A549 (cell line): ENCODE measurements at regions not wholly inside any gene's neighbourhood (a gene's known extent, or its start where the extent isn't known, plus 50 kb on each side); places are given as distances from the start of the nearest gene placed in this dataset.

Experiments used
- ATAC-seq, 2 experiments: fragments of 200-7000 bp in 1 of 2; fragments of >200 bp in 1 of 2; cut with Nextera tagmentation in 1 of 2; cut with Tn5 transposase in 1 of 2; 3 replicates each; pipeline versions ENCODE4 v1.8.0 to v1.9.1; 2018 to 2020; ENCODE audit warnings: mild to moderate bottlenecking in 1 of 2, moderate library complexity in 1 of 2
- CTCF ChIA-PET: fragments of 300-600 bp; sonication (Branson Sonifier 250); formaldehyde crosslinking; extraction: SDS; loops from one replicate; lab custom pipeline; 2021; ENCODE audit warnings: antibody characterized with exemption, inconsistent platforms; lab: Yijun Ruan, JAX
- POLR2A ChIA-PET: fragments of 350-600 bp; formaldehyde crosslinking; extraction: SDS; loops from one replicate; lab custom pipeline; 2021; ENCODE audit warnings: antibody characterized with exemption, inconsistent platforms; lab: Yijun Ruan, JAX
- DNase-seq, 2 experiments: peaks; one replicate each; pipeline versions ENCODE4 v3.0.0 to v3.0.0-alpha.2; 2011 to 2016; ENCODE audit warnings: low read depth in 1 of 2, low spot score in 1 of 2
- FAIRE-seq: peaks from 2 replicates; lab custom pipeline; 2011; peaks lifted over from hg19 to GRCh38; lab: Jason Lieb, UNC
- H3K27ac ChIP-seq, 2 experiments: fragments of >200 bp; sonication (Bioruptor Twin); formaldehyde crosslinking; 3 replicates each; pipeline ENCODE4 v1.5.1; 2016 to 2017
- H3K4me1 ChIP-seq: fragments of >200 bp; sonication (Bioruptor Twin); formaldehyde crosslinking; 3 replicates; pipeline ENCODE4 v1.6.1; 2016
- H3K4me2 ChIP-seq: fragments of >200 bp; sonication (Bioruptor Twin); formaldehyde crosslinking; 3 replicates; pipeline ENCODE4 v1.6.1; 2016
- H3K4me3 ChIP-seq: fragments of >200 bp; sonication (Bioruptor Twin); formaldehyde crosslinking; 3 replicates; pipeline ENCODE4 v1.5.1; 2016
- H3K9me3 ChIP-seq: fragments of >200 bp; sonication (Bioruptor Twin); formaldehyde crosslinking; 3 replicates; pipeline ENCODE4 v1.6.1; 2016
- CBX8 ChIP-seq: fragments of 200-600 bp; sonication (generic); IDR thresholded peaks from 2 replicates; pipeline ENCODE4 v1.6.1; 2016
- CHD2 ChIP-seq: fragments of 150-350 bp; IDR thresholded peaks from 2 replicates; pipeline ENCODE4 v1.6.1; 2014; ENCODE audit warnings: low read length; ENCODE audit not compliant: partially characterized antibody
- CHD4 ChIP-seq: fragments of 200-600 bp; sonication (generic); IDR thresholded peaks from 2 replicates; pipeline ENCODE4 v1.6.1; 2016; ENCODE audit warnings: antibody characterized with exemption, mild to moderate bottlenecking, borderline replicate concordance
- EHMT2 ChIP-seq: fragments of 200-600 bp; sonication (generic); IDR thresholded peaks from 2 replicates; pipeline ENCODE4 v1.6.1; 2016; ENCODE audit warnings: antibody characterized with exemption, low read depth, mild to moderate bottlenecking, moderate library complexity
- ESRRA ChIP-seq: fragments of 150-350 bp; IDR thresholded peaks from 2 replicates; pipeline ENCODE4 v1.6.1; 2014; ENCODE audit warnings: mild to moderate bottlenecking, low read length, borderline replicate concordance
- FOSL2 ChIP-seq, 2 experiments: fragments of 450-650 bp in 1 of 2; fragments of >200 bp in 1 of 2; sonication (Bioruptor Twin) in 1 of 2; formaldehyde crosslinking; IDR thresholded peaks; 2 replicates each; pipeline versions ENCODE4 v1.5.0 to v1.6.1; 2016 to 2020; ENCODE audit warnings: mild to moderate bottlenecking in 1 of 2, moderate library complexity in 1 of 2
- HOXB5 ChIP-seq: fragments of 250-450 bp; sonication (Bioruptor Pico); IDR thresholded peaks from 2 replicates; pipeline ENCODE4 v1.5.0; 2020; ENCODE audit warnings: mild to moderate bottlenecking, moderate library complexity
- KDM1A ChIP-seq: fragments of 200-600 bp; sonication (generic); IDR thresholded peaks from 2 replicates; pipeline ENCODE4 v1.6.1; 2016; ENCODE audit warnings: low read depth, mild to moderate bottlenecking
- MAZ ChIP-seq: fragments of 150-350 bp; IDR thresholded peaks from 2 replicates; pipeline ENCODE4 v1.6.1; 2014; ENCODE audit warnings: antibody characterized with exemption, low read depth, low read length, borderline replicate concordance
- NFE2L2 ChIP-seq: fragments of 150-350 bp; conservative IDR thresholded peaks from 2 replicates; pipeline ENCODE4 v1.6.1; 2014; ENCODE audit warnings: low read length
- NPAS2 ChIP-seq: fragments of 250-450 bp; sonication (Bioruptor Pico); IDR thresholded peaks from 2 replicates; pipeline ENCODE4 v1.8.0; 2022; ENCODE audit warnings: mild to moderate bottlenecking, moderate library complexity, borderline replicate concordance
- PHF8 ChIP-seq: fragments of 200-600 bp; sonication (generic); IDR thresholded peaks from 2 replicates; pipeline ENCODE4 v1.6.1; 2016; ENCODE audit warnings: low read depth, mild to moderate bottlenecking, antibody characterized with exemption, moderate library complexity, borderline replicate concordance
- POLR2AphosphoS2 ChIP-seq: conservative IDR thresholded peaks from 2 replicates; pipeline ENCODE4 v1.6.1; 2012; ENCODE audit warnings: low read length, improper control_type of control experiment, inconsistent platforms
- RCOR1 ChIP-seq: fragments of 150-350 bp; IDR thresholded peaks from 2 replicates; pipeline ENCODE4 v1.6.1; 2014; ENCODE audit warnings: antibody characterized with exemption, low read length, low read depth
- RNF2 ChIP-seq: fragments of 200-600 bp; sonication (generic); IDR thresholded peaks from 2 replicates; pipeline ENCODE4 v1.6.1; 2016; ENCODE audit warnings: low read depth, mild to moderate bottlenecking, antibody characterized with exemption, moderate library complexity, borderline replicate concordance
- SMC3 ChIP-seq: fragments of >200 bp; sonication (Bioruptor Twin); formaldehyde crosslinking; IDR thresholded peaks from 3 replicates; pipeline ENCODE4 v1.6.1; 2018; ENCODE audit warnings: inconsistent platforms
- TFCP2L1 ChIP-seq: fragments of 250-450 bp; sonication (Bioruptor Pico); IDR thresholded peaks from 2 replicates; pipeline ENCODE4 v1.5.0; 2021; ENCODE audit warnings: mild to moderate bottlenecking
- TP53 ChIP-seq: fragments of 250-450 bp; sonication (Bioruptor Pico); IDR thresholded peaks from 2 replicates; pipeline ENCODE4 v1.5.0; 2021; ENCODE audit warnings: mild to moderate bottlenecking, moderate library complexity
- ZC3H11A ChIP-seq: fragments of 450-650 bp; IDR thresholded peaks from 2 replicates; pipeline ENCODE4 v1.6.1; 2014; ENCODE audit warnings: antibody characterized with exemption, mild to moderate bottlenecking
- ZFP36 ChIP-seq: fragments of 450-650 bp; IDR thresholded peaks from 2 replicates; pipeline ENCODE4 v1.6.1; 2014; ENCODE audit warnings: borderline replicate concordance; ENCODE audit not compliant: partially characterized antibody
- ZNF302 ChIP-seq: fragments of 250-450 bp; sonication (Bioruptor Pico); IDR thresholded peaks from 2 replicates; pipeline ENCODE4 v1.9.0; 2021; ENCODE audit warnings: inconsistent platforms, mild to moderate bottlenecking, moderate library complexity
- whole genome bisulfite sequencing: methylation state at CpG from one replicate; pipeline ENCODE4 v1.1.6; 2017; ENCODE audit errors: missing lambda C conversion rate; 5-methylcytosine and 5-hydroxymethylcytosine counted together
- TF ChIP-seq, protein P1 (sequence below): fragments of 250-450 bp; sonication (Bioruptor Pico); IDR thresholded peaks from 2 replicates; pipeline ENCODE4 v1.5.0; 2020; ENCODE audit warnings: low read depth, mild to moderate bottlenecking, moderate library complexity
- TF ChIP-seq, protein P2 (sequence below): IDR thresholded peaks from 2 replicates; pipeline ENCODE4 v1.6.1; 2012; ENCODE audit warnings: low read depth, borderline replicate concordance
- TF ChIP-seq, protein P3 (sequence below): fragments of 450-650 bp; IDR thresholded peaks from 2 replicates; pipeline ENCODE4 v1.6.1; 2014; ENCODE audit warnings: antibody characterized with exemption

DNA sequence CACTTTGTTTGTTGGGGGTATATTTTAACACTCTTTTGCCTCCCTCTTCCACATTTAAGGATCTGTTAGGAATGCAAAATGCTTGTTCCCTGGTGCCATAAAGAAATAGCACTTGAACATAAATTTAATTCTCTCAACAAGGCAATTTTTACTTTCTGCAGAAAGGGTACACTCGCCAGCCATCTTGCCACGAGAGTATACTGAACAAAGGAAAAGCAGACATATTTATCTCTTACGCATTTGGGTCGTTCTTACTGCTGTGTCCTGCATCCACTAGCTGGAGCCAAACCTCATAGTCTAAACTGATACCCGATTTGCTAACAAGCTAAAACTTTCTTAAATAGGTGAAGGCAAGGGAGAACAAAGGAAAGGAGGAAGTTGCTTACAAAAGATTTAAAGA lies 129.5 kb downstream of the B3GNT2 start:
- DNase-seq (no peak), FAIRE-seq (no peak), ATAC-seq (no peak)
- H3K27ac ChIP-seq: no peak overlapping the region
- WGBS: 48% methylated on average over 5 of the region's 5 CpGs
- POLR2A ChIA-PET: no interaction called here
- TF ChIP-seq HOXB5 (no peak), SMC3 (no peak), NPAS2 (no peak), ZC3H11A (no peak), PHF8 (no peak), TFCP2L1 (CRISPR knock-in tag) (no peak), CHD2 (no peak), EHMT2 (no peak), ZNF302 (CRISPR knock-in tag) (no peak), ZFP36 (no peak), CBX8 (no peak), RNF2 (no peak)
- TF ChIP-seq, protein P1, sequence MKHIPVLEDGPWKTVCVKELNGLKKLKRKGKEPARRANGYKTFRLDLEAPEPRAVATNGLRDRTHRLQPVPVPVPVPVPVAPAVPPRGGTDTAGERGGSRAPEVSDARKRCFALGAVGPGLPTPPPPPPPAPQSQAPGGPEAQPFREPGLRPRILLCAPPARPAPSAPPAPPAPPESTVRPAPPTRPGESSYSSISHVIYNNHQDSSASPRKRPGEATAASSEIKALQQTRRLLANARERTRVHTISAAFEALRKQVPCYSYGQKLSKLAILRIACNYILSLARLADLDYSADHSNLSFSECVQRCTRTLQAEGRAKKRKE (CRISPR knock-in tag): no peak
- TF ChIP-seq, protein P2, sequence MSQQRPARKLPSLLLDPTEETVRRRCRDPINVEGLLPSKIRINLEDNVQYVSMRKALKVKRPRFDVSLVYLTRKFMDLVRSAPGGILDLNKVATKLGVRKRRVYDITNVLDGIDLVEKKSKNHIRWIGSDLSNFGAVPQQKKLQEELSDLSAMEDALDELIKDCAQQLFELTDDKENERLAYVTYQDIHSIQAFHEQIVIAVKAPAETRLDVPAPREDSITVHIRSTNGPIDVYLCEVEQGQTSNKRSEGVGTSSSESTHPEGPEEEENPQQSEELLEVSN: no peak
- no peak overlapping the region for H3K4me2 ChIP-seq
- H3K9me3 ChIP-seq: no peaks in the 10 kb centered on the region; the same call in 2 of the 3 replicates
- CTCF ChIA-PET: no interaction called here
- H3K4me1 ChIP-seq: no peaks in the 10 kb centered on the region
- H3K4me3 ChIP-seq: no peak overlapping the region

DNA sequence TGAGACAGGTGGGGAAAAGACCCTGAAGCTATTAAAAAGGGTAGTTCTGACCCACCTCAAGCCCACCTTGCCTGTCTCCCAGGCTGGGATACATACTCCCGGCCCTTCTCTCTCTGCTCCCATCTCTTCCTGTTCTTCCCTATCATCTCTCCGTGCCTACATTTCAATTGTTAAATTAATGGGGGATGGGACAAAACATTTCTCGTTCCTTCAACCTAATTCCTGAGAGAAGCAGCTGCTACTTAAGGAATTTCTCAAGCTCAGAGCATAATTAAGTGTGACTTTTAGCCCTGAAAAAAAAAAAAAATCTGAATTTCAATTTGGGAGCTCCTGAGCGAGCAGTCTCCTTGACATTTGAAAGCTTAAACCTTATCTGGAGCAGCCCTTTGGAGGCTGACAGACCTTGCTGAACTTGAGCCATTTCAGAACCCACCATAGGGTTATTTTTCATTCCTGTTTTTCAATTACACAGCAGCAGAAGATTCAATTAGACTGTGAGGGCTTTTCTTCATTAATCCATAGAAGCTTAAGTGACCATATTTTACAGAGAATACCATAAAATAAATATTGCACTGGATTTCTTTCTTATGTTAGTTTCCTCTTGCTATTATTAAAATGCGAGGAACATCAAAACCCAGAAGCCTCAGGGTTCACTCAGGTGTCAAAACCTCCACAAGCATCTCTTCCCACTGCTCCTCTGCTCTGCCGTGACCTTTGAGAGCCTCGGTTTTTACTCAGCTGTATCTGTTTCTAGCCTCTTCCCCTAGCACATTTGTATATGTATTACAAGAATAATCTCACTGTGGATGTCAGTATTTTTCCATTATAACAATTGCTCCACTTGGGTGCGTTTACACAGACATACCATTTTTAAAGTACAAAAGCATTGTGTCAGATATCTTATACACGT lies 125.7 kb downstream of the B3GNT2 start:
- no peak overlapping the region for H3K4me3 ChIP-seq
- FAIRE-seq (no peak), DNase-seq (no peak)
- WGBS: 46% methylated on average over 9 of the region's 9 CpGs
- POLR2A ChIA-PET: no interaction called here
- no peak overlapping the region for H3K27ac ChIP-seq
- no peaks in the 10 kb centered on the region for H3K4me1 ChIP-seq
- TF ChIP-seq TP53 (no peak), ESRRA (no peak), TFCP2L1 (CRISPR knock-in tag) (no peak), CHD2 (no peak), POLR2AphosphoS2 (no peak), MAZ (no peak), CHD4 (no peak), KDM1A (no peak), FOSL2 (IDR thresholded peaks at IDR 0.05) (no peak), FOSL2 (CRISPR knock-in tag; IDR thresholded peaks at IDR 0.05) (no peak), NFE2L2 (no peak), ZNF302 (CRISPR knock-in tag) (no peak), RCOR1 (no peak), ZC3H11A (no peak)
- TF ChIP-seq, protein P3, sequence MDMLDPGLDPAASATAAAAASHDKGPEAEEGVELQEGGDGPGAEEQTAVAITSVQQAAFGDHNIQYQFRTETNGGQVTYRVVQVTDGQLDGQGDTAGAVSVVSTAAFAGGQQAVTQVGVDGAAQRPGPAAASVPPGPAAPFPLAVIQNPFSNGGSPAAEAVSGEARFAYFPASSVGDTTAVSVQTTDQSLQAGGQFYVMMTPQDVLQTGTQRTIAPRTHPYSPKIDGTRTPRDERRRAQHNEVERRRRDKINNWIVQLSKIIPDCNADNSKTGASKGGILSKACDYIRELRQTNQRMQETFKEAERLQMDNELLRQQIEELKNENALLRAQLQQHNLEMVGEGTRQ: no peak
- TF ChIP-seq, protein P2: no peak
- TF ChIP-seq, all 56 proteins: peak for 0
- CTCF ChIA-PET: no interaction called here
- Histone ChIP-seq H3K9me3 (no peaks in the 10 kb centered on the region; the same call in 2 of the 3 replicates), H3K4me2 (no peak overlapping the region)
- ATAC-seq: no peak
